Natural killer cell (primary cell): ENCODE measurements at regions not wholly inside any gene's neighbourhood (a gene's known extent, or its start where the extent isn't known, plus 50 kb on each side); places are given as distances from the start of the nearest gene placed in this dataset.
"Not testable (repeated sequence)": the region's sequence is repeated elsewhere in the genome, so short reads cannot be mapped to it uniquely, and the experiment has no call there.

ENCODE experiments used
- ATAC-seq, 3 donors: fragments of 150-1000 bp in 2 of 3; fragments of 200-7000 bp in 1 of 3; cut with Tn5 transposase; 1 replicate in 1 of 3; 2 replicates in 2 of 3; pipeline ENCODE4 v1.10.0; 2021; ENCODE audit warnings: mild to moderate bottlenecking in 2 of 3, moderate library complexity in 2 of 3
- DNase-seq, 2 donors: peaks; one replicate each; pipeline versions ENCODE4 v3.0.0 to v3.0.0-alpha.2; 2013 to 2021; ENCODE audit warnings: mixed read lengths in 1 of 2
- H3K27ac ChIP-seq: one replicate; pipeline ENCODE4 v1.5.1; 2013; ENCODE audit warnings: mild to moderate bottlenecking, low read length
- H3K27me3 ChIP-seq: one replicate; pipeline ENCODE4 v1.6.1; 2013; ENCODE audit warnings: low read length; ENCODE audit not compliant: control insufficient read depth, insufficient read depth
- H3K36me3 ChIP-seq: one replicate; pipeline ENCODE4 v1.6.1; 2013; ENCODE audit warnings: low read length; ENCODE audit not compliant: control insufficient read depth, insufficient read depth
- H3K4me1 ChIP-seq: one replicate; pipeline ENCODE4 v1.6.1; 2013; ENCODE audit warnings: low read length; ENCODE audit not compliant: control insufficient read depth, insufficient read depth
- H3K4me3 ChIP-seq: one replicate; pipeline ENCODE4 v1.5.1; 2013; ENCODE audit warnings: low read length
- H3K9me3 ChIP-seq: one replicate; pipeline ENCODE4 v1.6.1; 2013; ENCODE audit warnings: low read length; ENCODE audit not compliant: control insufficient read depth, insufficient read depth
- H3K27ac Mint-ChIP-seq, 2 donors: one replicate each; pipeline ENCODE4 v1.8.0; 2022; ENCODE audit warnings: mild to moderate bottlenecking in 2 of 2, mixed read lengths in 2 of 2, moderate library complexity in 1 of 2
- H3K27me3 Mint-ChIP-seq, 2 donors: one replicate each; pipeline ENCODE4 v1.8.0; 2022; ENCODE audit warnings: low read depth in 2 of 2, mixed read lengths in 2 of 2
- H3K36me3 Mint-ChIP-seq: one replicate; pipeline ENCODE4 v1.8.0; 2022; ENCODE audit warnings: mixed read lengths
- H3K4me1 Mint-ChIP-seq, 2 donors: one replicate each; pipeline ENCODE4 v1.8.0; 2022; ENCODE audit warnings: mixed read lengths in 2 of 2
- H3K4me3 Mint-ChIP-seq: one replicate; pipeline ENCODE4 v1.8.0; 2022; ENCODE audit warnings: mild to moderate bottlenecking, moderate library complexity, mixed read lengths
- H3K9me3 Mint-ChIP-seq, 2 donors: one replicate each; pipeline ENCODE4 v1.8.0; 2022; ENCODE audit warnings: mixed read lengths in 2 of 2
- CTCF ChIP-seq: fragments of 200-600 bp; IDR thresholded peaks from one replicate; pipeline ENCODE4 v1.8.0; 2022; ENCODE audit warnings: antibody characterized with exemption
- WGBS: methylation state at CpG from one replicate; pipeline ENCODE4 v1.1.7; 2013; ENCODE audit warnings: missing lambda C conversion rate; ENCODE audit not compliant: insufficient coverage; 5-methylcytosine and 5-hydroxymethylcytosine counted together
- intact Hi-C: fragments of 100-400 bp; cut with micrococcal nuclease; formaldehyde crosslinking; loops from one replicate; pipeline ENCODE4 v1.14.2; 2022

- H3K4me1 ChIP-seq = no peaks in the 10 kb centered on the region
These were observed 133.9 kb upstream of the GCFC2 start for GRCh38 chr2:75844651-75845050.

GRCh38 chr2:75834588-75834987 lies 123.9 kb upstream of the GCFC2 start:
- H3K4me1 ChIP-seq, ATAC-seq, H3K27ac ChIP-seq, H3K9me3 Mint-ChIP-seq, intact Hi-C loops, H3K27ac Mint-ChIP-seq, H3K27me3 ChIP-seq, H3K9me3 ChIP-seq, DNase-seq, H3K4me3 Mint-ChIP-seq, H3K36me3 ChIP-seq, H3K27me3 Mint-ChIP-seq, H3K4me3 ChIP-seq, H3K36me3 Mint-ChIP-seq, H3K4me1 Mint-ChIP-seq: not testable (repeated sequence)
- WGBS = 80% methylated on average over 4 of the region's 4 CpGs

More at GRCh38 chr2:75844651-75845050, 133.9 kb upstream of the GCFC2 start:
- H3K27ac Mint-ChIP-seq = no peak overlapping the region
- ATAC-seq = no peak
- no peak for TF ChIP-seq CTCF
- H3K9me3 Mint-ChIP-seq = peaks cover 0 to 1% of the 10 kb centered on the region in 2 donors
- H3K36me3 ChIP-seq = no peaks in the 10 kb centered on the region
- H3K27me3 Mint-ChIP-seq = no peaks in the 10 kb centered on the region
- no peaks in the 10 kb centered on the region for H3K9me3 ChIP-seq
- H3K27ac ChIP-seq = no peak overlapping the region
- DNase-seq = no peak
- intact Hi-C loops = no loop called here
- H3K27me3 ChIP-seq = no peaks in the 10 kb centered on the region
- no peaks in the 10 kb centered on the region for H3K4me1 Mint-ChIP-seq
- no peak overlapping the region for H3K4me3 Mint-ChIP-seq
- H3K36me3 Mint-ChIP-seq = no peaks in the 10 kb centered on the region
- H3K4me3 ChIP-seq = no peak overlapping the region

GRCh38 chr2:75833386-75833785 lies 122.7 kb upstream of the GCFC2 start:
- Histone ChIP-seq H3K27ac (no peak overlapping the region), H3K27me3 (no peaks in the 10 kb centered on the region), H3K4me3 (no peak overlapping the region), H3K4me1 (no peaks in the 10 kb centered on the region), H3K36me3 (no peaks in the 10 kb centered on the region), H3K9me3 (no peaks in the 10 kb centered on the region)
- Mint-ChIP-seq H3K4me1 (no peaks in the 10 kb centered on the region), H3K4me3 (no peak overlapping the region), H3K9me3 (peaks cover 9 to 10% of the 10 kb centered on the region in 2 donors), H3K27ac (no peak overlapping the region), H3K36me3 (peaks cover 7% of the 10 kb centered on the region), H3K27me3 (no peaks in the 10 kb centered on the region)
- TF ChIP-seq CTCF = no peak
- WGBS = 64% methylated on average over 2 of the region's 2 CpGs
- ATAC-seq (no peak), DNase-seq (no peak)
- intact Hi-C loops = no loop called here

GRCh38 chr2:75828826-75829225 lies 118.1 kb upstream of the GCFC2 start:
- ATAC-seq = no peak
- Histone ChIP-seq H3K27me3 (no peaks in the 10 kb centered on the region), H3K36me3 (no peaks in the 10 kb centered on the region), H3K4me3 (no peak overlapping the region), H3K27ac (no peak overlapping the region), H3K4me1 (no peaks in the 10 kb centered on the region), H3K9me3 (no peaks in the 10 kb centered on the region)
- TF ChIP-seq CTCF = no peak
- no peak overlapping the region for H3K27ac Mint-ChIP-seq
- intact Hi-C loops = no loop called here
- peaks cover 8 to 9% of the 10 kb centered on the region in 2 donors for H3K9me3 Mint-ChIP-seq
- 79% methylated on average over 3 of the region's 4 CpGs for WGBS
- no peaks in the 10 kb centered on the region for H3K36me3 Mint-ChIP-seq
- DNase-seq = no peak
- H3K4me1 Mint-ChIP-seq = no peaks in the 10 kb centered on the region
- H3K27me3 Mint-ChIP-seq = no peaks in the 10 kb centered on the region
- H3K4me3 Mint-ChIP-seq = no peak overlapping the region

- peaks cover 12 to 14% of the 10 kb centered on the region in 2 donors for H3K9me3 Mint-ChIP-seq
- H3K36me3 ChIP-seq, H3K9me3 ChIP-seq, H3K27me3 Mint-ChIP-seq, H3K27me3 ChIP-seq, intact Hi-C loops, H3K4me3 ChIP-seq, H3K4me1 ChIP-seq, H3K27ac ChIP-seq, DNase-seq, H3K4me1 Mint-ChIP-seq, H3K27ac Mint-ChIP-seq, H3K36me3 Mint-ChIP-seq, ATAC-seq, H3K4me3 Mint-ChIP-seq: not testable (repeated sequence)
- no CpG with 5 or more reads among the region's 1 CpG for WGBS
These were observed 112.8 kb upstream of the GCFC2 start for GRCh38 chr2:75823515-75823914.
